WTC11 (cell line): ENCODE measurements at regions not wholly inside any gene's neighbourhood (a gene's known extent, or its start where the extent isn't known, plus 50 kb on each side); places are given as distances from the start of the nearest gene placed in this dataset.

Source experiments
- ATAC-seq: fragments of 200-7000 bp; cut with Tn5 transposase; 2 replicates; pipeline ENCODE4 v1.10.0; 2021; ENCODE audit warnings: mild to moderate bottlenecking, moderate library complexity
- CTCF ChIA-PET: fragments of 300-600 bp; sonication (Branson Sonifier 250); formaldehyde crosslinking; loops from one replicate; lab custom pipeline; 2021; ENCODE audit warnings: antibody characterized with exemption; lab: Charles Lee
- POLR2A ChIA-PET: fragments of 350-600 bp; sonication (Branson Sonifier 250); formaldehyde crosslinking; loops from one replicate; lab custom pipeline; 2021; ENCODE audit warnings: antibody characterized with exemption; lab: Charles Lee
- DNase-seq: peaks from one replicate; pipeline ENCODE4 v3.0.0; 2021; ENCODE audit warnings: low spot score
- H3K27ac Mint-ChIP-seq: 2 replicates; pipeline ENCODE4 v1.8.0; 2021; ENCODE audit warnings: mixed read lengths
- H3K27me3 Mint-ChIP-seq: 2 replicates; pipeline ENCODE4 v1.8.0; 2021; ENCODE audit warnings: low read depth, mild to moderate bottlenecking, moderate library complexity, mixed read lengths
- H3K36me3 Mint-ChIP-seq: 2 replicates; pipeline ENCODE4 v1.8.0; 2021; ENCODE audit warnings: mixed read lengths
- H3K4me1 Mint-ChIP-seq: 2 replicates; pipeline ENCODE4 v1.8.0; 2022; ENCODE audit warnings: mixed read lengths
- H3K4me3 Mint-ChIP-seq: 2 replicates; pipeline ENCODE4 v1.8.0; 2021; ENCODE audit warnings: mild to moderate bottlenecking, moderate library complexity, mixed read lengths
- H3K9me3 Mint-ChIP-seq: 2 replicates; pipeline ENCODE4 v1.8.0; 2021; ENCODE audit warnings: mixed read lengths
- AFF4 ChIP-seq: sonication (generic); formaldehyde crosslinking; IDR thresholded peaks from 2 replicates; pipeline ENCODE4 v1.8.1; 2023; ENCODE audit warnings: mild to moderate bottlenecking, missing genetic modification reagents, borderline replicate concordance
- ATF1 ChIP-seq: sonication (generic); formaldehyde crosslinking; IDR thresholded peaks from 2 replicates; pipeline ENCODE4 v1.8.1; 2023; ENCODE audit warnings: mild to moderate bottlenecking, moderate library complexity, missing genetic modification reagents
- ATF6 ChIP-seq: sonication (generic); formaldehyde crosslinking; IDR thresholded peaks from 2 replicates; pipeline ENCODE4 v1.8.1; 2023; ENCODE audit warnings: mild to moderate bottlenecking, missing genetic modification reagents
- CDX4 ChIP-seq: fragments of 250-450 bp; sonication (Bioruptor Pico); IDR thresholded peaks from 2 replicates; pipeline ENCODE4 v1.9.0; 2021; ENCODE audit warnings: moderate library complexity, mild to moderate bottlenecking, inconsistent platforms, borderline replicate concordance
- CTCF ChIP-seq: fragments of 200-600 bp; IDR thresholded peaks from 2 replicates; pipeline ENCODE4 v1.8.0; 2022; ENCODE audit warnings: antibody characterized with exemption
- ESRRA ChIP-seq: sonication (generic); formaldehyde crosslinking; IDR thresholded peaks from 2 replicates; pipeline ENCODE4 v1.8.1; 2022; ENCODE audit warnings: mild to moderate bottlenecking, missing genetic modification reagents, borderline replicate concordance
- ETV6 ChIP-seq: sonication (generic); formaldehyde crosslinking; IDR thresholded peaks from 2 replicates; pipeline ENCODE4 v1.8.1; 2022; ENCODE audit warnings: mild to moderate bottlenecking, missing genetic modification reagents
- GABPB1 ChIP-seq: sonication (generic); formaldehyde crosslinking; IDR thresholded peaks from 2 replicates; pipeline ENCODE4 v1.8.1; 2023; ENCODE audit warnings: mild to moderate bottlenecking, missing genetic modification reagents
- GRHL2 ChIP-seq: fragments of 250-450 bp; sonication (Bioruptor Pico); IDR thresholded peaks from 2 replicates; pipeline ENCODE4 v1.8.0; 2022; ENCODE audit warnings: mild to moderate bottlenecking, moderate library complexity; ENCODE audit not compliant: insufficient replicate concordance, severe bottlenecking
- HMGA2 ChIP-seq: fragments of 250-450 bp; sonication (Bioruptor Pico); IDR thresholded peaks from 2 replicates; pipeline ENCODE4 v1.4.0; 2021; ENCODE audit warnings: mild to moderate bottlenecking, moderate library complexity
- MYBL2 ChIP-seq: sonication (generic); formaldehyde crosslinking; IDR thresholded peaks from 2 replicates; pipeline ENCODE4 v1.8.1; 2023; ENCODE audit warnings: mild to moderate bottlenecking, moderate library complexity, missing genetic modification reagents
- NFYB ChIP-seq: sonication (generic); formaldehyde crosslinking; conservative IDR thresholded peaks from 2 replicates; pipeline ENCODE4 v1.8.0; 2022; ENCODE audit warnings: low read depth, missing genetic modification reagents
- PRRX2 ChIP-seq: fragments of 250-450 bp; sonication (Bioruptor Pico); IDR thresholded peaks from 2 replicates; pipeline ENCODE4 v1.8.0; 2021; ENCODE audit warnings: mild to moderate bottlenecking
- RORB ChIP-seq: fragments of 250-450 bp; sonication (Bioruptor Pico); IDR thresholded peaks from 2 replicates; pipeline ENCODE4 v1.9.0; 2021; ENCODE audit warnings: mild to moderate bottlenecking
- SMAD3 ChIP-seq: sonication (generic); formaldehyde crosslinking; IDR thresholded peaks from 2 replicates; pipeline ENCODE4 v1.8.0; 2022; ENCODE audit warnings: missing genetic modification reagents, mild to moderate bottlenecking, borderline replicate concordance
- ZBTB43 ChIP-seq: sonication (generic); formaldehyde crosslinking; IDR thresholded peaks from 2 replicates; pipeline ENCODE4 v1.8.1; 2023; ENCODE audit warnings: mild to moderate bottlenecking, missing genetic modification reagents
- ZNF219 ChIP-seq: sonication (generic); formaldehyde crosslinking; IDR thresholded peaks from 2 replicates; pipeline ENCODE4 v1.8.0; 2023; ENCODE audit warnings: missing genetic modification reagents, mild to moderate bottlenecking, borderline replicate concordance
- ZNF396 ChIP-seq: fragments of 250-450 bp; sonication (Bioruptor Pico); IDR thresholded peaks from 2 replicates; pipeline ENCODE4 v1.8.0; 2021; ENCODE audit warnings: mild to moderate bottlenecking, moderate library complexity, borderline replicate concordance
- ZNF423 ChIP-seq: fragments of 250-450 bp; sonication (Bioruptor Pico); IDR thresholded peaks from 2 replicates; pipeline ENCODE4 v2.1.2; 2022; ENCODE audit warnings: mild to moderate bottlenecking, moderate library complexity

GRCh38 chr10:42955493-42955889 is 121.4 kb upstream of the RET start (continued):
- no peak for TF ChIP-seq NFYB (CRISPR knock-in tag)
- TF ChIP-seq AFF4 (CRISPR knock-in tag) = no peak
- TF ChIP-seq GABPB1 (CRISPR knock-in tag) = no peak
- TF ChIP-seq HMGA2 (CRISPR knock-in tag) = no peak

- Mint-ChIP-seq H3K9me3 (0 out of 2 replicates have a peak, but pooled peaks cover 6% of the 10 kb centered on the region), H3K4me1 (peaks cover 22% of the 10 kb centered on the region), H3K36me3 (peaks cover 3% of the 10 kb centered on the region; the same call in 1 of the 2 replicates), H3K27ac (no peak overlapping the region), H3K4me3 (no peak overlapping the region), H3K27me3 (peaks cover 6% of the 10 kb centered on the region)
- no peak for DNase-seq
- TF ChIP-seq RORB = no peak
- TF ChIP-seq GRHL2 (CRISPR knock-in tag) = no peak
- no peak for TF ChIP-seq SMAD3 (CRISPR knock-in tag)
- TF ChIP-seq ETV6 (CRISPR knock-in tag) = no peak
- TF ChIP-seq ZBTB43 = no peak
- no peak for TF ChIP-seq ESRRA (CRISPR knock-in tag)
- TF ChIP-seq MYBL2 (CRISPR knock-in tag) = no peak
- no peak for TF ChIP-seq ATF1 (CRISPR knock-in tag)
- TF ChIP-seq ZNF423 (CRISPR knock-in tag) = no peak
- no peak for TF ChIP-seq CTCF
- TF ChIP-seq ZNF219 = no peak
- TF ChIP-seq CDX4 (CRISPR knock-in tag) = no peak
- no peak for TF ChIP-seq ATF6 (CRISPR knock-in tag)
- TF ChIP-seq ZNF396 (CRISPR knock-in tag) = no peak
- no peak for TF ChIP-seq PRRX2
- no peak for ATAC-seq
- POLR2A ChIA-PET = no interaction called here
- CTCF ChIA-PET = no interaction called here
Measured at GRCh38 chr10:42956045-42956444, 120.8 kb upstream of the RET start.
